Neural crest cell (in vitro differentiated cells): ENCODE measurements at regions not wholly inside any gene's neighbourhood (a gene's known extent, or its start where the extent isn't known, plus 50 kb on each side); places are given as distances from the start of the nearest gene placed in this dataset.

ENCODE experiments used
- DNase-seq: peaks from one replicate; pipeline ENCODE4 v3.0.0; 2021; ENCODE audit warnings: low read depth, mixed read lengths, low spot score
- H3K27ac Mint-ChIP-seq: one replicate; pipeline ENCODE4 v1.8.0; 2021; ENCODE audit warnings: mild to moderate bottlenecking, mixed read lengths; ENCODE audit not compliant: unreplicated experiment
- H3K27me3 Mint-ChIP-seq: 2 replicates; pipeline ENCODE4 v1.8.0; 2021; ENCODE audit warnings: low read depth, mild to moderate bottlenecking, mixed read lengths
- H3K36me3 Mint-ChIP-seq: 2 replicates; pipeline ENCODE4 v1.8.0; 2021; ENCODE audit warnings: low read depth, mild to moderate bottlenecking, mixed read lengths
- H3K4me1 Mint-ChIP-seq: 2 replicates; pipeline ENCODE4 v1.8.0; 2021; ENCODE audit warnings: mixed read lengths
- H3K4me3 Mint-ChIP-seq: one replicate; pipeline ENCODE4 v1.8.0; 2021; ENCODE audit warnings: mild to moderate bottlenecking, mixed read lengths
- H3K9me3 Mint-ChIP-seq: 2 replicates; pipeline ENCODE4 v1.8.0; 2021; ENCODE audit warnings: mixed read lengths
- CTCF ChIP-seq: fragments of 200-600 bp; sonication (generic); conservative IDR thresholded peaks from 2 replicates; pipeline ENCODE4 v1.5.0; 2021; ENCODE audit warnings: antibody characterized with exemption, mild to moderate bottlenecking

GRCh38 chrX:43566170-43566569, 89.9 kb upstream of the MAOA start:
- no peak overlapping the region for H3K27ac Mint-ChIP-seq
- no peak for DNase-seq
- H3K27me3 Mint-ChIP-seq = peaks cover 2% of the 10 kb centered on the region
- no peaks in the 10 kb centered on the region for H3K4me1 Mint-ChIP-seq
- peaks cover 2% of the 10 kb centered on the region for H3K9me3 Mint-ChIP-seq
- H3K4me3 Mint-ChIP-seq = no peak overlapping the region
- no peaks in the 10 kb centered on the region for H3K36me3 Mint-ChIP-seq
- TF ChIP-seq CTCF = no peak

GRCh38 chrX:43573441-43574015, 82.6 kb upstream of the MAOA start:
- no peak for TF ChIP-seq CTCF
- no peak for DNase-seq
- Mint-ChIP-seq H3K9me3 (peaks cover 2% of the 10 kb centered on the region), H3K4me3 (no peak overlapping the region), H3K36me3 (no peaks in the 10 kb centered on the region), H3K4me1 (no peaks in the 10 kb centered on the region), H3K27ac (no peak overlapping the region), H3K27me3 (no peaks in the 10 kb centered on the region)

- no peaks in the 10 kb centered on the region for H3K4me1 Mint-ChIP-seq
- no peak overlapping the region for H3K27ac Mint-ChIP-seq
Measured at GRCh38 chrX:43580621-43581020, 75.5 kb upstream of the MAOA start.

GRCh38 chrX:43581167-43581566, 74.9 kb upstream of the MAOA start:
- no peak for TF ChIP-seq CTCF
- H3K27ac Mint-ChIP-seq = no peak overlapping the region
- DNase-seq = no peak
- H3K4me3 Mint-ChIP-seq = no peak overlapping the region
- no peaks in the 10 kb centered on the region for H3K9me3 Mint-ChIP-seq
- no peaks in the 10 kb centered on the region for H3K4me1 Mint-ChIP-seq
- no peaks in the 10 kb centered on the region for H3K27me3 Mint-ChIP-seq
- no peaks in the 10 kb centered on the region for H3K36me3 Mint-ChIP-seq

More at GRCh38 chrX:43580621-43581020, 75.5 kb upstream of the MAOA start:
- Mint-ChIP-seq H3K27me3 (no peaks in the 10 kb centered on the region), H3K9me3 (no peaks in the 10 kb centered on the region), H3K36me3 (no peaks in the 10 kb centered on the region), H3K4me3 (no peak overlapping the region)
- no peak for DNase-seq
- no peak for TF ChIP-seq CTCF

- Mint-ChIP-seq H3K9me3 (no peaks in the 10 kb centered on the region), H3K4me1 (no peaks in the 10 kb centered on the region), H3K36me3 (no peaks in the 10 kb centered on the region), H3K27me3 (no peaks in the 10 kb centered on the region), H3K4me3 (no peak overlapping the region), H3K27ac (no peak overlapping the region)
- TF ChIP-seq CTCF = no peak
- DNase-seq = no peak
Measured at GRCh38 chrX:43581888-43582539, 74.1 kb upstream of the MAOA start.
